ENCODE measurements at regions not wholly inside any gene's neighbourhood (a gene's known extent, or its start where the extent isn't known, plus 50 kb on each side); places are given as distances from the start of the nearest gene placed in this dataset.

GRCh38 chr16:64880994-64881393 is 240.9 kb downstream of the CDH11 start:
- no peak for TF ChIP-seq POLR2AphosphoS5 (IDR thresholded peaks at IDR 0.05; ENCODE audit: low read depth, low read length)
- no peak for TF ChIP-seq SIN3A (IDR thresholded peaks at IDR 0.05; ENCODE audit: borderline replicate concordance, insufficient read depth, low read length)
- no peak for TF ChIP-seq REST (IDR thresholded peaks at IDR 0.05; ENCODE audit: insufficient read depth in 1 of 2, low read depth in 2 of 2, low read length in 2 of 2)
- TF ChIP-seq TAF1 (IDR thresholded peaks at IDR 0.05; ENCODE audit: borderline replicate concordance, insufficient read depth, low read length): no peak
- no peak for TF ChIP-seq FOXP2 (optimal IDR thresholded peaks at IDR 0.05; ENCODE audit: borderline replicate concordance, extremely low read depth, extremely low read length, insufficient read depth)

Data from PFSK-1 (cell line).